Neutrophil (primary cell): ENCODE measurements at regions not wholly inside any gene's neighbourhood (a gene's known extent, or its start where the extent isn't known, plus 50 kb on each side); places are given as distances from the start of the nearest gene placed in this dataset.

Experiments
- H3K27ac ChIP-seq: fragments of 200-600 bp; sonication (generic); 2 replicates; pipeline ENCODE4 v1.5.1; 2016; ENCODE audit warnings: mild to moderate bottlenecking, moderate library complexity
- H3K27me3 ChIP-seq: fragments of 200-600 bp; sonication (generic); 2 replicates; pipeline ENCODE4 v1.6.0; 2016; ENCODE audit warnings: mild to moderate bottlenecking
- H3K36me3 ChIP-seq: fragments of 200-600 bp; sonication (generic); 2 replicates; pipeline ENCODE4 v1.5.1; 2017
- H3K4me1 ChIP-seq, 2 experiments: fragments of 200-600 bp in 1 of 2; sonication (generic) in 1 of 2; 1 replicate in 1 of 2; 2 replicates in 1 of 2; pipeline versions ENCODE4 v1.5.1 to v1.6.1; 2013 to 2016; ENCODE audit warnings: low read depth in 1 of 2, low read length in 1 of 2, mild to moderate bottlenecking in 1 of 2, moderate library complexity in 1 of 2; ENCODE audit not compliant: control insufficient read depth in 1 of 2, insufficient read depth in 1 of 2
- H3K4me3 ChIP-seq, 2 experiments: fragments of 200-600 bp in 1 of 2; sonication (generic) in 1 of 2; 1 replicate in 1 of 2; 2 replicates in 1 of 2; pipeline ENCODE4 v1.5.1; 2013 to 2016; ENCODE audit warnings: low read depth in 1 of 2, low read length in 1 of 2, mild to moderate bottlenecking in 1 of 2, moderate library complexity in 1 of 2
- H3K9me3 ChIP-seq: fragments of 200-600 bp; sonication (generic); 2 replicates; pipeline ENCODE4 v1.5.1; 2016
- CTCF ChIP-seq: fragments of 200-600 bp; sonication (generic); IDR thresholded peaks from 2 replicates; pipeline ENCODE4 v1.5.1; 2016; ENCODE audit warnings: antibody characterized with exemption

- no peaks in the 10 kb centered on the region for H3K36me3 ChIP-seq
- no peak overlapping the region for H3K27ac ChIP-seq
- H3K9me3 ChIP-seq = no peaks in the 10 kb centered on the region
- H3K4me3 ChIP-seq = no peak overlapping the region
- H3K4me1 ChIP-seq = no peaks in the 10 kb centered on the region
- TF ChIP-seq CTCF = no peak
- H3K27me3 ChIP-seq = no peaks in the 10 kb centered on the region
These were observed 673.3 kb downstream of the KCNT2 start for GRCh38 chr1:195934817-195935553.

GRCh38 chr1:195933835-195934234 is 674.4 kb downstream of the KCNT2 start:
- Histone ChIP-seq H3K9me3 (no peaks in the 10 kb centered on the region), H3K4me3 (no peak overlapping the region), H3K27me3 (no peaks in the 10 kb centered on the region), H3K27ac (no peak overlapping the region), H3K4me1 (no peaks in the 10 kb centered on the region), H3K36me3 (no peaks in the 10 kb centered on the region)
- TF ChIP-seq CTCF = no peak

GRCh38 chr1:195915826-195916225 is 692.4 kb downstream of the KCNT2 start:
- Histone ChIP-seq H3K27ac (no peak overlapping the region), H3K4me1 (no peaks in the 10 kb centered on the region)
- TF ChIP-seq CTCF = no peak

GRCh38 chr1:195909061-195909460 is 699.2 kb downstream of the KCNT2 start:
- no peaks in the 10 kb centered on the region for H3K4me1 ChIP-seq
- no peaks in the 10 kb centered on the region for H3K36me3 ChIP-seq
- H3K4me3 ChIP-seq = no peak overlapping the region
- TF ChIP-seq CTCF = no peak
- no peak overlapping the region for H3K27ac ChIP-seq
- H3K27me3 ChIP-seq = no peaks in the 10 kb centered on the region
- H3K9me3 ChIP-seq = no peaks in the 10 kb centered on the region

More at GRCh38 chr1:195915826-195916225, 692.4 kb downstream of the KCNT2 start:
- Histone ChIP-seq H3K4me3 (no peak overlapping the region), H3K27me3 (no peaks in the 10 kb centered on the region), H3K36me3 (no peaks in the 10 kb centered on the region), H3K9me3 (no peaks in the 10 kb centered on the region)

GRCh38 chr1:195908121-195908520 is 700.1 kb downstream of the KCNT2 start:
- H3K4me3 ChIP-seq = no peak overlapping the region
- H3K36me3 ChIP-seq = no peaks in the 10 kb centered on the region
- H3K27ac ChIP-seq = no peak overlapping the region
- no peaks in the 10 kb centered on the region for H3K4me1 ChIP-seq
- no peak for TF ChIP-seq CTCF
- no peaks in the 10 kb centered on the region for H3K9me3 ChIP-seq
- no peaks in the 10 kb centered on the region for H3K27me3 ChIP-seq
